Stimulated activated CD8-positive, alpha-beta memory T cell treated with anti-CD3 and anti-CD28 coated beads, Interleukin-15, amount 100 ng/mL, for 1 hour (primary cell): ENCODE measurements at regions not wholly inside any gene's neighbourhood (a gene's known extent, or its start where the extent isn't known, plus 50 kb on each side); places are given as distances from the start of the nearest gene placed in this dataset.

Source experiments
- DNase-seq: peaks from one replicate; pipeline ENCODE4 v3.0.0-alpha.2; 2020; ENCODE audit warnings: low read depth

DNA sequence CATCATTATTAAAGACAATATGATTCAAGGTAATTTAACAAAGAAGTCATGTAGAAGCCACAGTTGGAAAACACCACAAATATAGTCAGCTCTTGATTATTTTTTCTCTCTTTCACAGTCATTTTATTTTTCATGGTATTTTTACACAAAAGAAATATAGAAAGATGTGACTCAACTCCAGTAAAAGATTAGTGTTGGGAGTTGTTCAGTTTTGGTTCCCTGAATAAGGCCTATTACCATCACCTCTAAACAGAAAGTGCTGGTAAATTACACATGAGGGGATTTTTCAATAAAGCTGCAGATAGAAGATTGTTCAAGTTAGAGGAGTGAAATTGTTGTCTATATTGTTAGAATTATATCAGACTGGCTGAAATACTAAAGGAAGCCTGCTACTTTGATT, 107.0 kb downstream of the DDIT4L start:
- DNase-seq, result no peak

DNA sequence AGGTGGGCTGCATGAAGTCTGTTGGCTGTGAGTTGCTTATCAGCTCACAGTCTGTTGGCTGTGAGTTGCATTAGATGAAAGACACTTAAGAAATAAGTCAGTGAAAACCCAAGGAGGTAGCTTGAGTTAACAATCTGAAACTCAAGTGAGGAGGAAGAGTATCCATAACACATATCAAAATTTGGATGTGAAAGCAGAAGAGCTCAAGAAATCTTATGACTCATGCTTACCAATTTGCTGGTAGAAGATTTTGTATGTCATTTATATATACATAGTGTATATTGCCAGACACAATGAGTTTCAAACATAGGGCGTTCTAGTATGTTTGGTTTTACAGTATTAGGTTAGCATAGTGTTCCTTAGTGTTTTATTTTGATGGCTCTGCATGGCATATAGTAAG, 107.4 kb downstream of the DDIT4L start:
- DNase-seq, result no peak

DNA sequence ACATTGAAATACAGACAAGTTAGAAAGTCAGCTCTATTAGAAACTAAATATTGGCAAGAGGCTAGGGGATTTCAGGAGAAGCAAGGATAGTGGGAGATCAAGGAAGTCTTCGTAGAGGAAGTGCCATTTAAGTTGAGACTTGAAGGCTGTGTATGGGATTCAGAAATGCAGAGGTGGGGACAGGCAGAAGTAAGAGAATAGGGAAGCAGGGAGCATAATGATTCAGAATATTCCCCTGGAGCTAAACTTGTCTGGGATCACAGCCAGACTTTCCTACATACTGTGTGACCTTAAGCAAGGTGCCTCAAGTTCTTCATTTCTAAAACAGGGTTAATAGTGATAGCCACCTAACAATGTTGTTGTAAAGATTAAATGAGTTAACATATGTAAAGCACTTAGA, 108.8 kb downstream of the DDIT4L start:
- DNase-seq, result no peak

DNA sequence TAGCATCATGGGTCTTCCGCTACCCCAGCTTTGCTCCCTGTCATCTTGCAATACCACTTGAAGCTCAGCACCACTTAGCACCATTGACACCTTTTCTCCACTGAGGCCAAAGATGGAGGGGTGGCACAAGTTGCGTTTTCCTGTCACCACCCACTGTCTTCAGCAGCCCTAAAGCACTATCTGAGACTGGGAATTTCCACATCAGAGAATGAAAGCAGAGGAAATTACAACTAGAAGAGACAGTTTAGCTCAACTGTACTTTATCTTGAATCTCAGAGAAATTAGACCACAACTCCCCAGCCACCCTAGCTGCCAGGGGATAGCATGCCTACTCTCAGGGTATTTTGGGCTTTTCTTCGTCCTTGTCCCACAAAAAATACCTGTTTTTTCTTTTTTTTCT, 111.0 kb downstream of the DDIT4L start:
- DNase-seq, result no peak

DNA sequence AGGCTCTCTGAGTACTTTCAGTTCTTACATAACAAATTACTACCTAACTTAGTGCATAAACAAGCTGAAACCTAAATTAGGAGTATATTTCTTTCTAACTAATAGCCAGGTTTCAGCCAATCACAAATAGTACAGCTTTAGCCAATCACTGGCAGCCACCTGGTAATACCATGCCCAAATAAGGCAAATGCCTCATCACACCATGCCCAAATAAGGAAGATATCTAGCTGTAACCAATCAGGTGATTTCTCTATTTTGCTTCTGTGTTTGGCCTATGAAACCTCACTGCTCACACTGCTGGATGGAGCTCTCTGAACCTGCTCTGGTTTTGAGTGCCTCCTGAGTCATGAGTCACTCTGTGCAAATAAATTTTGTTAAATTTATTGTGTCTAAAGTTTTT, 113.5 kb downstream of the DDIT4L start:
- DNase-seq, result no peak

- DNase-seq, result no peak
These were observed 114.6 kb downstream of the DDIT4L start for GRCh38 chr4:100075486-100076270.

GRCh38 chr4:100075056-100075455, 115.2 kb downstream of the DDIT4L start:
- DNase-seq, result no peak

GRCh38 chr4:100071506-100071905, 118.8 kb downstream of the DDIT4L start:
- no peak for DNase-seq

DNA sequence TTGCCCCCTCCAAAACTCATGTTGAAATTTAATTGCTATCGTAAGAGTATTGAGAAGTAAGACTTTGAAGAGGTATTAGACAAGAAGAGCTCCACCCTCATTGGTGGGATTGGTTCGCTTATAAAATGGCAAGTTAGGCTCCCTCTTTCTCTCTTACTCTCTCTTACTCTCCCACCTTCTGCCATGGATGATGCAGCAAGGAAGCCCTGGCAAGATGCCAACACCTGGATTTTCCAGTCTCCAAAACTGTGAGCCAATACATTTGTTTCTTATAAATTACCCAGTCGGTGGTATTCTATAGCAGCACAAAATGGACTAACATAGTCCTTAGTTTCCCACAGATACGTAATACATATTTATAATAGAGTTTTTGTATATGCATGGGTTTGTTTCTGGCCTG, 119.4 kb downstream of the DDIT4L start:
- DNase-seq, result no peak

- DNase-seq, result no peak
These were observed 119.1 kb upstream of the H2AZ1 start for GRCh38 chr4:100069207-100069606.

GRCh38 chr4:100067255-100067654, 117.2 kb upstream of the H2AZ1 start:
- no peak for DNase-seq

DNA sequence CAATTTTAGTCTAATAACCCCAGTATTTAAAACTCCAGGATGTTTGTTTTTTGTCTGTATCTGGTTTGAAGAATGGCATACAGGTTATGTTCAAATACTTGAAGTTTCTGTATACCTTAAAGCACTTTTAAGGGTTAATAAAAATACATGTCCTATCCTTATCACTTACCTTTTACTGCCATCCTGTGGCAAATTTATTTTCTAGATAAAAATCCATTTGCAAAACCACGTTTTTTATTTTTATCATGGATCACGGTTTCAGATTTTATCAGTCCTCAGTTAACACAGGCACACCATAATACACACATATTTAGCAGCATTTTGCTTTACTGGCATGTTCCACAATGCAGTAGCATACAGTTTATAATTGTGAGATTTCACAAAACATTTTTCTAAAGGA, 113.3 kb upstream of the H2AZ1 start:
- DNase-seq, result no peak

DNA sequence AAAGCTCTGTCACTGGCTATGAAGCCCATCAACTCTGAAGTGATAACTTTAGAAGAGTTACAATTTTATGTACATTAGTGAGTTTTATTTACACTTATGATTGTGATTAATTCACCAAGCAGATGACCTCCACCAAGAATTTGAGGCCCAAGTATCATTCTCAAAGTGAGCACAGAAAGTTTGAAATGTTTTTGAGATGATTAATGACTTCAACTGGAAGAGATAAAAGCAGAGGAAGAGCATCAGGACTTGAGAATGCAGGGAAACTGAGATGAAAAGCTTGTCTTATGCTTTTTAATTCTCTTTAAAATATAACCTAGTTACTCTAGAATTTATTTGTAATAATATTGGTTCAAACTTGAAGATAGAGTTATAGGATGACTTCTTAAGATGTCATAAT, 112.8 kb upstream of the H2AZ1 start:
- DNase-seq, result no peak

GRCh38 chr4:100061835-100062234, 111.8 kb upstream of the H2AZ1 start:
- no peak for DNase-seq

- no peak for DNase-seq
These were observed 110.8 kb upstream of the H2AZ1 start for GRCh38 chr4:100060765-100061416.

GRCh38 chr4:100059467-100059866, 109.4 kb upstream of the H2AZ1 start:
- no peak for DNase-seq

DNA sequence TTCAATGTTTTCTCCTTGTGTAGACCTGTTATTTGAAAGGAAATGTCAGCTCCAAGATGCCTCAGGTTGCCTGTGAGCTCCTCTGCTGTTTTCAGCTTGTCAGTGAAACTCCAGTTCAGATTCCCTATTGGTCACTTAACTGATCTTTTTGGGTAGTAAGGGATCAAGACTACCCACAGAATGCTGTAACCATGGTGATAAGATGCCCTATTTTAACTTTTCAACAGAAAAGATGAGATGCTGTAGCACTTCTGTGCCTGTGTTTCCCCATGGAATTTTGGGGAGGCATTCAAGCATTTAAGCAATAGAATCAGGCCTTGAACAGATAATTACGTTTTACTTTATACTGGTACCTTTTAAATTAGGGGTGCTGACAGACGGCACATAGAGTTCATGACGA, 106.6 kb upstream of the H2AZ1 start:
- DNase-seq, result no peak

DNA sequence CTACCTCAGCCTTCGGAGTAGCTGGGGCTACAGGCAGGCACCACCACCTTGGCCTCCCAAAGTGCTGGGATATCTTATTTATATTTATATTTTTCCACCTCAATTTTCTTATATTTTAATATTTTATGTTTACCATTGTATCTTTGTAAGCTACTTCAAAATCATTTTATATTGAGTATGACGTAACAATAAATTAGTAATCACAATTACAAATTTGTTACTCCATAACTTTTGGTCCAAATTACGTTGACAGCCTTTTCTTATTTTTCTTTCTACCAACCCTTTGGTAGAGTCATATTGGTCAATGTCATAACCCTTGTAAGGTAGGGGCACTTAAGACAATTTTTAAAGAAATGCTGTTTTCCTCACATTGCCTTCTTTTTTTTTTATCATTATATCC, 104.0 kb upstream of the H2AZ1 start:
- no peak for DNase-seq

DNA sequence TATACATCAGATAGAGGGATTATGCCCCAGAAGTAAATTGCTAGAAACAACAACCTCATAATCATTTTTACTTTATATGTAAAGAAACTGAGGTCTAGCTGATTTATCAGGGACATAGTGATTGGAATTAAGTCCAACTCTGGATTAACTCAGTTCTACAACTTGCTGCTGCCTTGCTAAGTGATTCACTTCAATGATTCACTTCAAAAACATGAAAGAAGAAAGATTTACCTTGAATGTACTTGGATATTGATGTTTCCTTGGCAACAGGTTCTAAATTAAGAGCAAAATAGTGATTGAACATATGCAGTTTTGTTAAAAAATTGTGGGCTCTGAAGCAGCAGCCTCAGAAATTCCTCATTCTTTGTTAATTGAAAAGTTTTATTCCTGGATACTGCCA, 99.8 kb upstream of the H2AZ1 start:
- no peak for DNase-seq

GRCh38 chr4:100042711-100043110, 92.6 kb upstream of the H2AZ1 start:
- DNase-seq, result no peak

DNA sequence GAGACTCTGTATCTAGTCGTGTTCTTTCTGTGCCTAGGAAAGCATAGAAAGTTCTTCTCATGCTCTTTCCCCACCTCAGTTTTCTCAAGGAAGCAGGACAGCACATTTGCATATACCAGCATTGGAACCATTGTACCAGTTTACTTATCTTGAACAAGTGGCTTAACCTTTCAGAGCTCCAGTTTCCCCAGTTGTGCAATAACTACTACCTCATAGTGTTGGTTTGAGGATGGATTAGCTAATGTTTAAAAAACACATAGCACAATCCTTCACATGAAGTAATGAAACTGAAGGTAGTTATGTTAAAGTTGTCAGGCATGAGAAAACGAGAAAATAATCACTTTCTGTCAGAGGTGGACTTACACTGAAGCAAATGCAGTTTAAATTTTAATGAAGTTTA, 92.2 kb upstream of the H2AZ1 start:
- DNase-seq, result no peak

DNA sequence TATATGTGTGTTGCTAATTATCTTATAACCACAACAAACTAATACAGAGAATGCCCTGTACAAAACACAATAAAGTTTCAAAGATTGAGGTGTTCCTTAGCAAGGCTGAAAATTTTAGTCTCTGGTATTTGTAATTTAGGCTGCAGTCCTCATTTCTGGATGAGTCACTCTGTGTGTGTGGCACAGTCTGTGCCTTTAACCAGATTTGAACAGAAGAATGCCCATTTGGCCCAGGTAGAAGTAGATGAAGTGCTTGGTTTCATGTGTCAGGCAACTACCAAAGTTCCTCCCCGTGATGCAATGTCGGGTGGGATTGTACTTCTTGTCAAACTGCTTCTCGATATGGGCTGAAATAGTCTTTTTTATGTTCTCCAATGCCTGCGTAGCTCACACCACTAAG, 91.6 kb upstream of the H2AZ1 start:
- DNase-seq, result no peak

GRCh38 chr4:100034023-100034664, 84.1 kb upstream of the H2AZ1 start:
- DNase-seq, result no peak
